Fibroblast of lung (primary cell): ENCODE measurements at regions not wholly inside any gene's neighbourhood (a gene's known extent, or its start where the extent isn't known, plus 50 kb on each side); places are given as distances from the start of the nearest gene placed in this dataset.

Experiments used
- DNase-seq, 2 donors: peaks; one replicate each; pipeline versions ENCODE4 v3.0.0 to v3.0.0-alpha.2; 2010; ENCODE audit warnings: low read depth in 2 of 2
- H2AFZ ChIP-seq: 2 replicates; pipeline ENCODE4 v1.5.1; 2012; ENCODE audit warnings: low read length, control low read depth, inconsistent platforms
- H3K27ac ChIP-seq: 2 replicates; pipeline ENCODE4 v1.5.1; 2011; ENCODE audit warnings: low read length, control low read depth; ENCODE audit not compliant: insufficient read depth
- H3K27me3 ChIP-seq: 2 replicates; pipeline ENCODE4 v1.5.1; 2011; ENCODE audit warnings: mild to moderate bottlenecking, low read length; ENCODE audit not compliant: control insufficient read depth, insufficient read depth
- H3K36me3 ChIP-seq: 2 replicates; pipeline ENCODE4 v1.5.1; 2011; ENCODE audit warnings: low read length; ENCODE audit not compliant: control insufficient read depth, insufficient read depth
- H3K4me1 ChIP-seq: 2 replicates; pipeline ENCODE4 v1.5.1; 2011; ENCODE audit warnings: low read length; ENCODE audit not compliant: control insufficient read depth, insufficient read depth; ENCODE audit errors: extremely low read depth
- H3K4me2 ChIP-seq: 2 replicates; pipeline ENCODE4 v1.5.1; 2011; ENCODE audit warnings: low read length, control low read depth; ENCODE audit not compliant: insufficient read depth; ENCODE audit errors: extremely low read depth
- H3K4me3 ChIP-seq, 4 experiments: fragments of 200-600 bp in 1 of 4; sonication (generic) in 1 of 4; replicated peaks in 1 of 4; 2 replicates each; pipeline ENCODE4 v1.5.1; 2011 to 2016; ENCODE audit warnings: low read length in 4 of 4, low read depth in 3 of 4, mild to moderate bottlenecking in 3 of 4, control low read depth in 2 of 4, inconsistent platforms in 1 of 4, mixed read lengths in 1 of 4; ENCODE audit not compliant: insufficient read depth in 1 of 4; ENCODE audit errors: control extremely low read depth in 1 of 4
- H3K79me2 ChIP-seq: 2 replicates; pipeline ENCODE4 v1.5.1; 2012; ENCODE audit warnings: mild to moderate bottlenecking, low read length, inconsistent platforms; ENCODE audit not compliant: control insufficient read depth, insufficient read depth
- H3K9ac ChIP-seq: 2 replicates; pipeline ENCODE4 v1.5.1; 2011; ENCODE audit warnings: mild to moderate bottlenecking, low read length, control low read depth; ENCODE audit not compliant: insufficient read depth
- H3K9me3 ChIP-seq: 2 replicates; pipeline ENCODE4 v1.5.1; 2012; ENCODE audit warnings: low read depth, low read length; ENCODE audit not compliant: control insufficient read depth, insufficient read depth
- H4K20me1 ChIP-seq: 2 replicates; pipeline ENCODE4 v1.5.1; 2011; ENCODE audit warnings: low read length; ENCODE audit not compliant: control insufficient read depth, insufficient read depth; ENCODE audit errors: extremely low read depth
- EZH2 ChIP-seq: IDR thresholded peaks from 2 replicates; pipeline ENCODE4 v1.5.1; 2012; ENCODE audit warnings: low read length, control low read depth, mild to moderate bottlenecking; ENCODE audit errors: missing control alignments
- TF ChIP-seq, protein P1 (sequence below), 2 donors: IDR thresholded peaks in 1 of 2; conservative IDR thresholded peaks in 1 of 2; 1 replicate in 1 of 2; 2 replicates in 1 of 2; pipeline ENCODE4 v1.5.1; 2011 to 2012; ENCODE audit warnings: low read length in 2 of 2, control low read depth in 1 of 2, inconsistent platforms in 1 of 2, low read depth in 1 of 2, mild to moderate bottlenecking in 1 of 2

DNA sequence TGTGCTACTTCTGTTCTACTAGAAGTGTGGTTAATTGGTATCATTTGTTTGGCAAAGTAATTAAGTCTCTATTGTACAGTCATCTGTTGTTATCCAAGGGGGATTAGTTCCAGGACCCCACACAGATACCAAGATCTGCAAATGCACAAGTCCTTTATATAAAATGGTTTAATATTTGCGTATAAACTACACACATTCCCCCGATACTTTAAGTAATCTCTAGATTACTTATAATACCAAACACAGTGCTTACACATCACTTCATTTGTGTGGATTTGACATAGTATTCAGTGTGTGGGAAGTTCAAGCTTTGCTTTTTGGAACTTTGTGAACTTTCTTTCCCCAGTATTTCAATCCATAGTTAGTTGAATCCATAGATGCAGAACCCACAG is 50.5 kb upstream of the ABI3BP start:
- H3K4me3 ChIP-seq: no peak overlapping the region
- H3K36me3 ChIP-seq: no peaks in the 10 kb centered on the region
- no peak overlapping the region for H3K9ac ChIP-seq
- no peak for TF ChIP-seq EZH2
- TF ChIP-seq, protein P1, sequence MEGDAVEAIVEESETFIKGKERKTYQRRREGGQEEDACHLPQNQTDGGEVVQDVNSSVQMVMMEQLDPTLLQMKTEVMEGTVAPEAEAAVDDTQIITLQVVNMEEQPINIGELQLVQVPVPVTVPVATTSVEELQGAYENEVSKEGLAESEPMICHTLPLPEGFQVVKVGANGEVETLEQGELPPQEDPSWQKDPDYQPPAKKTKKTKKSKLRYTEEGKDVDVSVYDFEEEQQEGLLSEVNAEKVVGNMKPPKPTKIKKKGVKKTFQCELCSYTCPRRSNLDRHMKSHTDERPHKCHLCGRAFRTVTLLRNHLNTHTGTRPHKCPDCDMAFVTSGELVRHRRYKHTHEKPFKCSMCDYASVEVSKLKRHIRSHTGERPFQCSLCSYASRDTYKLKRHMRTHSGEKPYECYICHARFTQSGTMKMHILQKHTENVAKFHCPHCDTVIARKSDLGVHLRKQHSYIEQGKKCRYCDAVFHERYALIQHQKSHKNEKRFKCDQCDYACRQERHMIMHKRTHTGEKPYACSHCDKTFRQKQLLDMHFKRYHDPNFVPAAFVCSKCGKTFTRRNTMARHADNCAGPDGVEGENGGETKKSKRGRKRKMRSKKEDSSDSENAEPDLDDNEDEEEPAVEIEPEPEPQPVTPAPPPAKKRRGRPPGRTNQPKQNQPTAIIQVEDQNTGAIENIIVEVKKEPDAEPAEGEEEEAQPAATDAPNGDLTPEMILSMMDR (conservative IDR thresholded peaks at IDR 0.05 in 1 of 2, IDR thresholded peaks at IDR 0.05 in 1 of 2; ENCODE audit: low read depth in 1 of 2, low read length in 2 of 2): no peak
- H3K4me2 ChIP-seq: no peak overlapping the region
- no peak overlapping the region for H3K27ac ChIP-seq
- H2AFZ ChIP-seq: no peak overlapping the region
- H3K9me3 ChIP-seq: no peaks in the 10 kb centered on the region
- DNase-seq: no peak
- H3K4me1 ChIP-seq: peaks cover 2% of the 10 kb centered on the region
- no peaks in the 10 kb centered on the region for H3K79me2 ChIP-seq
- H4K20me1 ChIP-seq: no peaks in the 10 kb centered on the region
- no peaks in the 10 kb centered on the region for H3K27me3 ChIP-seq

- no peaks in the 10 kb centered on the region for H3K36me3 ChIP-seq
- H3K9ac ChIP-seq: no peak overlapping the region
- peaks cover 5% of the 10 kb centered on the region for H3K4me1 ChIP-seq
- H3K4me2 ChIP-seq: no peak overlapping the region
- no peak for TF ChIP-seq EZH2
- TF ChIP-seq, protein P1 (conservative IDR thresholded peaks at IDR 0.05 in 1 of 2, IDR thresholded peaks at IDR 0.05 in 1 of 2; ENCODE audit: low read depth in 1 of 2, low read length in 2 of 2): no peak
- no peaks in the 10 kb centered on the region for H3K9me3 ChIP-seq
- H3K4me3 ChIP-seq: no peak overlapping the region
- H2AFZ ChIP-seq: no peak overlapping the region
- no peaks in the 10 kb centered on the region for H4K20me1 ChIP-seq
- H3K79me2 ChIP-seq: no peaks in the 10 kb centered on the region
- no peaks in the 10 kb centered on the region for H3K27me3 ChIP-seq
- peak; percentile 47 to 56 for DNase-seq
- no peak overlapping the region for H3K27ac ChIP-seq
These were observed 49.9 kb upstream of the ABI3BP start for GRCh38 chr3:101042996-101043686.
